ENCODE measurements at regions not wholly inside any gene's neighbourhood (a gene's known extent, or its start where the extent isn't known, plus 50 kb on each side); places are given as distances from the start of the nearest gene placed in this dataset.

GRCh38 chr14:52202151-52202550 lies 65.3 kb upstream of the PTGDR start:
- Histone ChIP-seq H3K9me3 (ENCODE audit: low read length) (no peaks in the 10 kb centered on the region), H3K79me2 (ENCODE audit: insufficient read depth, low read depth, low read length) (no peaks in the 10 kb centered on the region), H3K4me3 (ENCODE audit: low read depth, low read length, poor library complexity, severe bottlenecking) (no peak overlapping the region), H3K4me2 (ENCODE audit: low read length) (no peak overlapping the region), H3K27ac (ENCODE audit: low read depth, low read length, poor library complexity, severe bottlenecking) (no peak overlapping the region), H3K9me2 (ENCODE audit: insufficient read depth, low read length) (no peaks in the 10 kb centered on the region), H2AFZ (ENCODE audit: low read length) (no peak overlapping the region), H3K36me3 (ENCODE audit: insufficient read depth, low read length) (no peaks in the 10 kb centered on the region), H4K20me1 (ENCODE audit: insufficient read depth, low read length) (no peaks in the 10 kb centered on the region), H3K4me1 (ENCODE audit: insufficient read depth, low read length, poor library complexity, severe bottlenecking) (no peaks in the 10 kb centered on the region)
- ChIA-PET CTCF (ENCODE audit: unreplicated experiment) (no interaction called here), POLR2A (interaction anchor here (0.7 kb wide), 1 partner anchor 77 kb away, joined by 4 read pairs; no protein-coding TSS in a partner anchor)
- intact Hi-C loops (cut with micrococcal nuclease; ENCODE audit: unreplicated experiment), result no loop called here
- TF ChIP-seq CTCF (conservative IDR thresholded peaks at IDR 0.05; ENCODE audit: low read length) (no peak), EZH2phosphoT487 (IDR thresholded peaks at IDR 0.05; ENCODE audit: borderline replicate concordance, low read depth, low read length) (no peak)
- no peak for DNase-seq (ENCODE audit: low spot score)
- no TSS peak for BruUV-seq (replicated peaks)

GRCh38 chr14:52190337-52190931 lies 77.1 kb upstream of the PTGDR start:
- no peaks in the 10 kb centered on the region for H3K9me2 ChIP-seq (ENCODE audit: insufficient read depth, low read length)
- H3K9me3 ChIP-seq (ENCODE audit: low read length), result no peaks in the 10 kb centered on the region
- no peak overlapping the region for H3K27ac ChIP-seq (ENCODE audit: low read depth, low read length, poor library complexity, severe bottlenecking)
- H4K20me1 ChIP-seq (ENCODE audit: insufficient read depth, low read length), result no peaks in the 10 kb centered on the region
- no peak overlapping the region for H3K4me2 ChIP-seq (ENCODE audit: low read length)
- peaks cover 4% of the 10 kb centered on the region for H3K4me1 ChIP-seq (ENCODE audit: insufficient read depth, low read length, poor library complexity, severe bottlenecking)
- intact Hi-C loops (cut with micrococcal nuclease; ENCODE audit: unreplicated experiment), result no loop called here
- TF ChIP-seq EZH2phosphoT487 (IDR thresholded peaks at IDR 0.05; ENCODE audit: borderline replicate concordance, low read depth, low read length), result no peak
- no peak for TF ChIP-seq CTCF (conservative IDR thresholded peaks at IDR 0.05; ENCODE audit: low read length)
- no peak overlapping the region for H3K4me3 ChIP-seq (ENCODE audit: low read depth, low read length, poor library complexity, severe bottlenecking)
- H3K36me3 ChIP-seq (ENCODE audit: insufficient read depth, low read length), result no peaks in the 10 kb centered on the region
- no TSS peak for BruUV-seq (replicated peaks)
- ChIA-PET POLR2A (no interaction called here), CTCF (ENCODE audit: unreplicated experiment) (no interaction called here)
- no peak overlapping the region for H2AFZ ChIP-seq (ENCODE audit: low read length)
- no peak for DNase-seq (ENCODE audit: low spot score)
- no peaks in the 10 kb centered on the region for H3K79me2 ChIP-seq (ENCODE audit: insufficient read depth, low read depth, low read length)

- no TSS peak for BruUV-seq (replicated peaks)
- CTCF ChIA-PET (ENCODE audit: unreplicated experiment), result no interaction called here
- H3K9me3 ChIP-seq (ENCODE audit: low read length), result no peaks in the 10 kb centered on the region
- H3K9me2 ChIP-seq (ENCODE audit: insufficient read depth, low read length), result no peaks in the 10 kb centered on the region
- no peak overlapping the region for H3K27ac ChIP-seq (ENCODE audit: low read depth, low read length, poor library complexity, severe bottlenecking)
- no peak for DNase-seq (ENCODE audit: low spot score)
- POLR2A ChIA-PET, result interaction anchor here (1.5 kb wide), 1 partner anchor 14 kb away, joined by 5 read pairs; no protein-coding TSS in a partner anchor
- H4K20me1 ChIP-seq (ENCODE audit: insufficient read depth, low read length), result no peaks in the 10 kb centered on the region
- H3K4me2 ChIP-seq (ENCODE audit: low read length), result no peak overlapping the region
- H3K4me1 ChIP-seq (ENCODE audit: insufficient read depth, low read length, poor library complexity, severe bottlenecking), result peaks cover 4% of the 10 kb centered on the region
- no peak overlapping the region for H2AFZ ChIP-seq (ENCODE audit: low read length)
- no peaks in the 10 kb centered on the region for H3K79me2 ChIP-seq (ENCODE audit: insufficient read depth, low read depth, low read length)
- no peaks in the 10 kb centered on the region for H3K36me3 ChIP-seq (ENCODE audit: insufficient read depth, low read length)
- intact Hi-C loops (cut with micrococcal nuclease; ENCODE audit: unreplicated experiment), result no loop called here
- no peak for TF ChIP-seq CTCF (conservative IDR thresholded peaks at IDR 0.05; ENCODE audit: low read length)
- no peak for TF ChIP-seq EZH2phosphoT487 (IDR thresholded peaks at IDR 0.05; ENCODE audit: borderline replicate concordance, low read depth, low read length)
- H3K4me3 ChIP-seq (ENCODE audit: low read depth, low read length, poor library complexity, severe bottlenecking), result no peak overlapping the region
Observed at GRCh38 chr14:52189325-52189724, 78.2 kb upstream of the PTGDR start.
